IPS-15b (cell line): ENCODE measurements at regions not wholly inside any gene's neighbourhood (a gene's known extent, or its start where the extent isn't known, plus 50 kb on each side); places are given as distances from the start of the nearest gene placed in this dataset.

ENCODE experiments used
- H3K27me3 ChIP-seq: one replicate; pipeline ENCODE4 v1.6.1; 2013; ENCODE audit warnings: low read length; ENCODE audit not compliant: control insufficient read depth, insufficient read depth
- H3K36me3 ChIP-seq: one replicate; pipeline ENCODE4 v1.6.1; 2013; ENCODE audit warnings: low read length; ENCODE audit not compliant: control insufficient read depth, insufficient read depth
- H3K4me1 ChIP-seq: one replicate; pipeline ENCODE4 v1.6.1; 2013; ENCODE audit warnings: mild to moderate bottlenecking, low read length; ENCODE audit not compliant: control insufficient read depth, insufficient read depth
- H3K4me3 ChIP-seq: one replicate; pipeline ENCODE4 v1.5.1; 2013; ENCODE audit warnings: low read depth, low read length
- H3K9ac ChIP-seq: one replicate; pipeline ENCODE4 v1.6.1; 2013; ENCODE audit warnings: low read depth, mild to moderate bottlenecking, low read length
- H3K9me3 ChIP-seq: one replicate; pipeline ENCODE4 v1.6.1; 2013; ENCODE audit warnings: mild to moderate bottlenecking, low read length; ENCODE audit not compliant: control insufficient read depth, insufficient read depth

DNA sequence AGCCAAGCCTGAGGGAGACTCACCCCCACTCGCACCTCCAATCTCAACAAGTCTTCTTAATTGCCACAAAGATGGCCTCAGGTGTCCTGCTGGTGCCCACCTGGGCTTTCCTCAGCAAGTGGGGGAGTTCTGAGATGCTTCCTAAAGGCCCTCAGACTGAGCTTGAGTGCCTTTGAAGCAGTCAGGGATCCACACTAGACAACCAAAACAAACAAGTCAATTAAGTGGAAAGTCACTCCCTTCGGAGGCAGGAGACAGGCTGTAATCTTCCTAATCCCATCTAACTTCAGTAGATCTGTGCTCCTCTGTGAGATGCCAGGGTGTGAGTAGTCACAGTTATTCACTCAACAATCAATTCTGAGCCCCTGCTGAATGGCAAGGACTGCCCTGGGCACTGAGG, 68.3 kb upstream of the SERP2 start:
- no peaks in the 10 kb centered on the region for H3K9me3 ChIP-seq
- no peak overlapping the region for H3K9ac ChIP-seq
- peaks cover 16% of the 10 kb centered on the region for H3K4me1 ChIP-seq
- H3K27me3 ChIP-seq, result peaks cover 55% of the 10 kb centered on the region
- no peaks in the 10 kb centered on the region for H3K36me3 ChIP-seq
- H3K4me3 ChIP-seq, result peak overlapping the region; percentile 53

DNA sequence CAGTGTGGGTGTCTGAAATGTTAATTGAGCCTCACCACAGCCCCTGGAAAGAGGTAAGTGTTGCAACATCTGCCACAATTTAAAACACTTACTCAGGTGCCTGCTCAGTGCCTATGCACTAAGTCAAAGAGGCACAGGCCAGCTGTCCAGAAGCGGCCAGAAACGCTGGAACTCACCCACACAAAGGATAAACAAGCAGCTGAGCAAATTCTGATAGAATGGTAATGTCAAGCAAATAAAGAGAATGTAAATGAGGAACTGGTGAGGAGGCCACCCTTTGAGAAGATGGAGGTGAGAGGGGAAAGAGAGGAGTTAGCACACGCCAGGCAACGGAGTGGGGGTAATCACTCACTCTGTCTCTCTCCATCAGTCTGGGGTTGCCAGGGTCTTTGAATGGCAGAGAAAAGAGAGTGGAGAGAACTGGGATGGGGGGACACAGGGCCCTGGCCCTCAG, 67.7 kb upstream of the SERP2 start:
- Histone ChIP-seq H3K36me3 (no peaks in the 10 kb centered on the region), H3K27me3 (peaks cover 57% of the 10 kb centered on the region), H3K9ac (no peak overlapping the region), H3K9me3 (no peaks in the 10 kb centered on the region), H3K4me3 (peak overlapping the region; percentile 53), H3K4me1 (peaks cover 16% of the 10 kb centered on the region)

DNA sequence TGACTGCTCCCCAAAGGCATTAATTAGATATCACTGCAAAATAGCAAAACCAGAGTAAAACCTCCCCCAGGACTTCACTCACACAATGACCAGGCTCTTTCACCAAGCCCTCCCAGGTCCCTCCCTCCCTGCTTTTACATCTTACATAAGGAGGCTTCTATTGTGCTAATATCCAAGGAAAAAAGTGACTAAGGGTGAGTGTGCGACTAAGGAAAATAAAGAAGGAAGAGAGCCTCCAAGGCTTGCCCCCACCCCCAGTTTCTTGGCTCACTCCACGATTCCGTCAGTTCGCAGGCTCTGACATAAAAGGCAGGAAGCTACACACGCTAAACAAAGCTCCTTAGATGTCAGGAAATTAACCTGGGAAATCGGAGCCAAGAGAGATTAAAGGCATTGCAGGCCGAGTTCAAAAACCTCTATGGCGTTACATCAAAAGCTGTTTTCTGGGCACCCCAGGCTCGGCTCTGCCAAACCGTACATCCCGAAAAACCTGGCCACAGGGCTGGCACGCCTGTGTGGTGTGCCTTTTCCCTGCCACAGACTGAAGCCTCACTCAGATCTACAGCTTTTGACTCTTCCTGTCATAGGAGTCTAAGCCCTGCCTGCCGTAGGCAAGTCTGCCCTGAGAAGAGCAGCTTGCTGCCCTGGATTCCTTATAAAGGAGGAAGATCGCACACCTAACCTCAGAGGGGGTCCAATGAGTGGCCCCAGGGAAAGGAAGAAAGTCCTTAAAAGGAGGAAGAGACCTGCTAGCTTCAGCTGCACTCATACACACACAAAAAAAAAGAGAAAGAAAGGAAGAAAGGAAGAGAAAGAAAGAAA, 67.0 kb upstream of the SERP2 start:
- H3K36me3 ChIP-seq, result no peaks in the 10 kb centered on the region
- H3K4me1 ChIP-seq, result peaks cover 16% of the 10 kb centered on the region
- H3K27me3 ChIP-seq, result peaks cover 62% of the 10 kb centered on the region
- H3K9ac ChIP-seq, result no peak overlapping the region
- H3K9me3 ChIP-seq, result no peaks in the 10 kb centered on the region
- peak overlapping the region; percentile 53 for H3K4me3 ChIP-seq

DNA sequence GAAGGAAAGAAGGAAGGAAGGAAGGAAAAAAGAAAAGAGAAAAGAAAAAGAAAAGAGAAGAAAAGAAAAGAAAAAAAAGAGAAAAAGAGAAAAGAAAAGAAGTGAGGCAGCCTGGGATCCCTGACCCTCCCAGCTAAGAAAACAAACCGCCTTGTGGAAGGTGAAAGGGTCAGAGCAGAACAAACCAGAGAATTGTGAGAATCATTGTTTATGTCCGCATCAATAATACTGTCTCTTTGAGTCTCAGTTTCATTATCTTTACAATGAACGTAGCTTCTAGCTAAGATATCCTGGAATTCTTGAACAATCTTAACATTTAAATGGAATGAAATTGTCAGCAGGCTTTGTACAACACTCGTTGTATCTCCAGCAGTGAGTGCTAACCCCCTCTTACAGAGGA, 66.4 kb upstream of the SERP2 start:
- Histone ChIP-seq H3K4me3 (no peak overlapping the region), H3K9ac (no peak overlapping the region), H3K27me3 (peaks cover 62% of the 10 kb centered on the region), H3K9me3 (no peaks in the 10 kb centered on the region), H3K36me3 (no peaks in the 10 kb centered on the region), H3K4me1 (peaks cover 16% of the 10 kb centered on the region)

DNA sequence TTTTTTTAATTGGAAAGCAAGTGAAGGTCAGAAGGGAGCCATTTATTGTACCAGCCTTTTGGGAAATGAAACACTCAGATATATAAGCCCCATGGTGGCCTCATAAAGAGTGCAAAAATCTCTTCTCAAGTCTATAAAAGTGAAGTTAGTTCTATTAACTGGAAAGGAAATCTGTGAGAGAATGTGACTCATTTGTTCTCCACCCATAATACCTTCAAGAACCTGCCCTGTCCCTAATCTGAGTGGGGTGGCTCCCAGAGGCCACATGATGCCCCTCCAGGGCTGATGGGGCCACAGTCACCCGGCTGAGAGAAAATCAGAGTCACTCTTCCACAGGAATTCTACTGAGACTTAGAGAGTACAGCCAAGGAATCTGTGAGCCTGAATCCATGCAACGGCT, 65.8 kb upstream of the SERP2 start:
- Histone ChIP-seq H3K9ac (no peak overlapping the region), H3K4me3 (no peak overlapping the region), H3K4me1 (peaks cover 16% of the 10 kb centered on the region), H3K27me3 (peaks cover 62% of the 10 kb centered on the region), H3K9me3 (no peaks in the 10 kb centered on the region), H3K36me3 (no peaks in the 10 kb centered on the region)

DNA sequence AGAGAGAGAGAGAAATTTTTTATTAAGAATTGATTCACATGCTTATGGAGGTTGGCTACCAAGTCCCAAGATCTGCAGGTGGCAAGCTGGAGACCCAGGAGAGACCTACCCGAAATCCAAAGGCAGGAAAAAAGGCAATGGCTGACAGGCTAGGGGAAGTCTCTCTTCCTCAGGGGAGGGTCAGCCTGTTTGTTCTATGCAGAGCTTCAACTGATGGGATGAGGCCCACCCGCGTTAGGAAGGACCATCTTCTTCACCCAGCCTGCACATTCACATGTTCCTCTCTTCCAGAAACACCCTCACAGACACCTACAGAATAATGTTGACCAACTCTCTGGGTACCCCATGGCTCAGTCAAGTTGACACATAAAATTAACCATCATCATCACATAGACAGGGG, 65.3 kb upstream of the SERP2 start:
- H3K27me3 ChIP-seq, result peaks cover 62% of the 10 kb centered on the region
- no peaks in the 10 kb centered on the region for H3K9me3 ChIP-seq
- no peak overlapping the region for H3K9ac ChIP-seq
- H3K36me3 ChIP-seq, result no peaks in the 10 kb centered on the region
- no peak overlapping the region for H3K4me3 ChIP-seq
- H3K4me1 ChIP-seq, result peaks cover 16% of the 10 kb centered on the region

DNA sequence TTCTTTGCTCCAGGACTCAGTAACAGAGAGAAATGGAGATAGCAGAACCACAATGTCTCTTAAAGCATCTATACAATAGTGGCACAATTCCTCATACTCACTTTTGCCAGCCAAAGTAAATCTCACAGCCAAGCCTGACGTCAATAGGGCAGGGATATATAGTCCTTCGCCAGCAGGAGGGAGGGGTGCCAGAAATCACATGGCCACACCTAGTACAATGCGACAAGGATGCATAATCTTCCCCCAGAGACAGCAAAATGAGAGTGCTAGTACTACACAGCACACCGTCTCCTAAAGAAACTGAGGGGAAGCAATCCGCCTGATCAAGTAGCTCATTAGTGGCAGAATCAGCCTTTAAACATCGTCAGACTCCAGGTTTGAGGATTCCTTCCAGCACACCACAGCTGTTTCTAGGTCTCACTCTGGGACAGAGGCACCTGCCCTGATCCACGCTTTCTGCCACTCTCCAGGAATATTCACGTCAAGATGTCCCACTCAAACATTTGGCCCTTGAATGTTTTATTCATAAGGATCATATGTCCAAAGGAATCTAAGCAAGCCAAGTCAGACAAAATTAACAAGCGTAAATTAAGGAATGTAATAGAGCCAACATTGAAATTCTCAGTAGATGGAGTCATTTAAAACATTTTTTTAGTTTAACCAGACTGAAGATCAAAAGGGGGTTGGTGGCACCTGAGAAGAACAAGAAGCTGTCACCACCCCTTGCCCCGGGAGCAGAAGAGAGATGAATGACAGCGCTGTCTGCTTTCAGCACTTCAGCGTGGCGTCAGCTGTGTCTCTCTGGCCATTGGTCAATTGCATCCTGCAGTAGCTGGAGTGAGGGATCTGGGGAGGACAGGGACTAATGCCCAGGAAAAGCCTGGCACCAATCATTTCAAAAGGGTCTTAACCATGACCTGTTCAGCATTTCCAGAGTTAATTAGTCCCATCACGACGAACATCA, 63.5 kb upstream of the SERP2 start:
- peaks cover 15% of the 10 kb centered on the region for H3K4me1 ChIP-seq
- peaks cover 47% of the 10 kb centered on the region for H3K27me3 ChIP-seq
- H3K9ac ChIP-seq, result no peak overlapping the region
- H3K9me3 ChIP-seq, result no peaks in the 10 kb centered on the region
- no peaks in the 10 kb centered on the region for H3K36me3 ChIP-seq
- no peak overlapping the region for H3K4me3 ChIP-seq

DNA sequence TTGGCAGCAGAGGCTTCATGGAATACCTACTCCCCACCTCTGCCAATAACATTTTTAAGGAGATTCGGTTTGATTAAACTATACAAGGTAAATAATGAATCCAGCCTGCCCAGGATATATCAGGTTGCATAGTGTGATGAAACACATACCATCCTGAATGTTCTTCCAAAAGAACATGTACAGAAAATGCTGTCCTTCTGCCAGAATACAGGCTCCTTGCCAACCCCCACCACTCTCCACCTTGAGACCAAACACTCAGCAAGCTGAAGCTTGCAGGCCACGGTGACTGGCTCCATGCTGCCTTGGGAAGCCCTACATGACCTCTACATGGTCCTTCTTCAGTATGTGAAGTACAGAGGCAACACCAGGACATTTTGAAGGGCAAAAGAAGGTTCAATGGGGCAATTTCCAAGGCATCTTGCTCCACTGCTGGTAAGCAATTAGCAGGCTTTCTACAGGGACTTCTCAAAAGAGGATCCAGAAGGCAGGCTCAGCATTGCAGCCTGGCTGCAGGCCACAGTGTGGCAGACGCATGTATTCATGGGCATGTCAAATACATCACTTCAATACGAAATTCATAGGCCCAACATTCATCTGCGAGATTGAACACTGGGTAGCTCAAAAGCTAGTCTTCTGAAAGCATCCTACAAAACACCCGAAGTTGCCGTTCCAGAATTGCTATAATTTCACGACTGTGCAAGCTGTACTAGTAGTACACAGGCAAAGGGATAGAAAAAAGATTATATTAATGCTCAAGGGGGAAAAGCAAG, 62.4 kb upstream of the SERP2 start:
- Histone ChIP-seq H3K9ac (no peak overlapping the region), H3K9me3 (no peaks in the 10 kb centered on the region), H3K4me3 (no peak overlapping the region), H3K27me3 (peaks cover 39% of the 10 kb centered on the region), H3K36me3 (no peaks in the 10 kb centered on the region), H3K4me1 (peaks cover 4% of the 10 kb centered on the region)

DNA sequence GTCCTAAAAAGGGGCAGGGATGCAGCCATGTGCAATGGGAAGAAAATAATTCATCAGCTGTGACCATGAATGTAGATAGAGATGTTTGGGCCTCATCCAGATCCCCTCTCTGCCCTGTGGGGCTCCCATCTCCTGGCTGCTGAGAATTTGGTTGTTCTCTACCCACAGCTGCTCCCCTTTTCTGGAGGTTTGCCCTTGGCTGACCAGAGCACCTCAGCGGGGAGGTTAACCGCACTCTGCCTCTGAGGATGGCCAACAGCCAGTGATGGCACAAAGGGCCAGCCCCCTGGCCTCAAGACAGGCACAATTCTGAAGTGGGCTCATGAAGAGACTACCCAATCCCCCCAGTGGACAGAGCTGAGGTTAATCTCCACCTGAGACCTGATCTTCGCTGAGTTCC, 61.5 kb upstream of the SERP2 start:
- Histone ChIP-seq H3K4me3 (no peak overlapping the region), H3K9me3 (no peaks in the 10 kb centered on the region), H3K9ac (no peak overlapping the region)

DNA sequence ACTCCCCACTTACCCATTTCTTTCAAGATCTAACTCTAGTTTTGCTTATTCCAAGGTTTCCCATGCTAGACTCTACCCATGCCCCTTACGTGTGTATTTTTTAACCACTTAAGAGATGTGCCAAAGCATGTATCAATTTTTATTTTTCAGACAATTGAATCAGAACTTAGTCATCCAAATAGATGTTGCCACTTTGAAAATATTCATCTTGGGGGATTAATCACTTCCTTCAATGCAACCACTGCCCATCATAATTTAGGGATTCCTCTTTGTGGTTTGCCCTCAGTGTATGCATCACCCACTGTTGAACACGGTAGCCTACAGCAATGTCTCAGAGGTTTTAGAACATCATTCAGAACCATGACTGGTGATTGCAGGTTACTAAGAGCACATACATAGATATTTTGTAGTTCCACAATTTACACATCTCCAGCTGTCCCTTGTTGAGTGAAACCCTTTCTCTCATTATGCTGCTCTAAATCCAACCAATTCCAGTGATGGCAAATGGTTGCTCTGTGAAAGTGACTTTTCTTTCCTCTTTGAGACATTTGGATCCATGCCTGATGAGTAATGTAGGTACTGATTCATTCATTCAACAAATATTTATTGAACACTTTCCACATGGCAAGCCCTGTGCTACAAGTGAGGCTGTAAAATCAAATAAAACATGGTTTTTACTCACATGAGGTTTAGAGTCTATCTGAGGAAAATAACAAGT, 60.6 kb upstream of the SERP2 start:
- no peaks in the 10 kb centered on the region for H3K36me3 ChIP-seq
- H3K4me1 ChIP-seq, result no peaks in the 10 kb centered on the region
- H3K9me3 ChIP-seq, result no peaks in the 10 kb centered on the region
- H3K9ac ChIP-seq, result no peak overlapping the region
- peaks cover 30% of the 10 kb centered on the region for H3K27me3 ChIP-seq
- no peak overlapping the region for H3K4me3 ChIP-seq

More for the DNA sequence above, 61.5 kb upstream of the SERP2 start:
- peaks cover 38% of the 10 kb centered on the region for H3K27me3 ChIP-seq
- H3K4me1 ChIP-seq, result no peaks in the 10 kb centered on the region
- H3K36me3 ChIP-seq, result no peaks in the 10 kb centered on the region

DNA sequence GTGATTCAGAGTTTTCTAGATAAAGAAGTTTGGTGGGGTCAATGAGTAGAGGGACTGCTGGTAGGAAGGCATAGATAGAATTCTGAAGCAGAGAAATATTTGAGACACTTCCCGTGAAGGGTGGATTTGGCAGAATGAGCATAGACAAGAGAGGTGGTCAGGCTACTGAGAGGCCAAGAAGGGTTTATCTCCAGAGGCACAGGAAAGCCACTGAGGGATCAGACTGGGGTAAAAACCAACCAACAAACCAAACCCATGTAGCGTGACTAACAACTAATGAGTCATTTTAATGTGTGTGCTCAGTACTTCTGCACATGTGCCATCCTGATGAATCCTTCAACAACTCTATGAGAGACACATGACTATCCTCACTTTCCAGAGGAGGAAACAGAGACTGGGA, 60.0 kb upstream of the SERP2 start:
- H3K9ac ChIP-seq, result no peak overlapping the region
- peaks cover 24% of the 10 kb centered on the region for H3K27me3 ChIP-seq
- H3K9me3 ChIP-seq, result no peaks in the 10 kb centered on the region
- no peaks in the 10 kb centered on the region for H3K36me3 ChIP-seq
- H3K4me1 ChIP-seq, result no peaks in the 10 kb centered on the region
- H3K4me3 ChIP-seq, result no peak overlapping the region
